K562 (cell line): ENCODE measurements at regions not wholly inside any gene's neighbourhood (a gene's known extent, or its start where the extent isn't known, plus 50 kb on each side); places are given as distances from the start of the nearest gene placed in this dataset.

Experiments used
- ATAC-seq: fragments of 200-7000 bp; cut with Tn5 transposase; 3 replicates; pipeline ENCODE4 v1.9.1; 2020; ENCODE audit warnings: moderate library complexity
- BruUV-seq: library from RNA; stranded (reverse); fragments of 400-500 nt; replicated peaks from 2 replicates; lab custom pipeline; 2021; lab: Mats Ljungman, UMichigan
- CTCF ChIA-PET: fragments of 300-600 bp; formaldehyde crosslinking; extraction: SDS; loops from one replicate; lab custom pipeline; 2021; ENCODE audit warnings: low intra/inter-chr PET ratio; lab: Yijun Ruan, JAX
- POLR2A ChIA-PET: fragments of 300-600, 350-650 bp; sonication (Branson Sonifier 250); formaldehyde crosslinking; extraction: SDS; loops from one replicate; lab custom pipeline; 2021; ENCODE audit warnings: antibody characterized with exemption, inconsistent platforms; lab: Yijun Ruan, JAX
- DNase-seq, 4 experiments: peaks; one replicate each; pipeline versions ENCODE4 v3.0.0 to v3.0.0-alpha.2; 2011 to 2018; ENCODE audit warnings: low spot score in 3 of 4, mixed read lengths in 3 of 4; ENCODE audit errors: extremely low read depth in 1 of 4
- FAIRE-seq: peaks from 2 replicates; lab custom pipeline; 2011; peaks lifted over from hg19 to GRCh38; lab: Jason Lieb, UNC
- H2AFZ ChIP-seq: 2 replicates; pipeline ENCODE4 v1.6.0; 2011; ENCODE audit warnings: low read depth, low read length, control low read depth, inconsistent platforms
- H3K27ac ChIP-seq: fragments of 200-600 bp; 3 replicates; pipeline ENCODE4 v1.8.0; 2011; ENCODE audit warnings: low read depth, mild to moderate bottlenecking, control low read depth, inconsistent platforms, low read length, moderate library complexity, mixed read lengths; ENCODE audit errors: extremely low read depth
- H3K27me3 ChIP-seq, 2 experiments: fragments of 300-600 bp in 1 of 2; 2 replicates in 1 of 2; 3 replicates in 1 of 2; pipeline versions ENCODE4 v1.6.0 to v1.8.0; 2011; ENCODE audit warnings: inconsistent platforms in 2 of 2, low read length in 2 of 2, mild to moderate bottlenecking in 1 of 2, mixed read lengths in 1 of 2, moderate library complexity in 1 of 2; ENCODE audit not compliant: control insufficient read depth in 2 of 2, insufficient read depth in 2 of 2
- H3K36me3 ChIP-seq: fragments of 300-600 bp; 3 replicates; pipeline ENCODE4 v1.8.0; 2011; ENCODE audit warnings: mild to moderate bottlenecking, low read length, inconsistent platforms; ENCODE audit not compliant: control insufficient read depth, insufficient read depth
- H3K4me1 ChIP-seq, 2 experiments: fragments of 200-600 bp in 1 of 2; replicated peaks in 1 of 2; 2 replicates in 1 of 2; 3 replicates in 1 of 2; pipeline versions ENCODE4 v1.5.1 to v1.8.0; 2011; ENCODE audit warnings: inconsistent platforms in 2 of 2, low read length in 2 of 2, mild to moderate bottlenecking in 1 of 2, mixed read lengths in 1 of 2, moderate library complexity in 1 of 2; ENCODE audit not compliant: control insufficient read depth in 2 of 2, insufficient read depth in 2 of 2
- H3K4me2 ChIP-seq: 2 replicates; pipeline ENCODE4 v1.6.1; 2011; ENCODE audit warnings: low read length, control low read depth, inconsistent platforms, mixed read lengths; ENCODE audit not compliant: insufficient read depth
- H3K4me3 ChIP-seq: fragments of 200-600 bp; sonication (generic), shearing (Covaris generic); 2 replicates; pipeline ENCODE4 v1.5.1; 2016; ENCODE audit warnings: control low read depth, inconsistent platforms
- H3K79me2 ChIP-seq: fragments of 200-600 bp; 3 replicates; pipeline ENCODE4 v1.8.0; 2011; ENCODE audit warnings: low read length, inconsistent platforms; ENCODE audit not compliant: control insufficient read depth, insufficient read depth
- H3K9ac ChIP-seq, 2 experiments: 2 replicates each; pipeline versions ENCODE4 v1.6.0 to v1.6.1; 2011; ENCODE audit warnings: low read depth in 2 of 2, low read length in 2 of 2, control low read depth in 1 of 2, inconsistent platforms in 1 of 2, mild to moderate bottlenecking in 1 of 2, mixed read lengths in 1 of 2; ENCODE audit not compliant: insufficient read depth in 1 of 2
- H3K9me1 ChIP-seq: one replicate; pipeline ENCODE4 v1.6.0; 2011; ENCODE audit warnings: inconsistent platforms, mild to moderate bottlenecking, low read length, moderate library complexity; ENCODE audit not compliant: control insufficient read depth, insufficient read depth
- H3K9me3 ChIP-seq: replicated peaks from 2 replicates; pipeline ENCODE4 v1.5.1; 2011; ENCODE audit warnings: low read depth, low read length, inconsistent platforms; ENCODE audit not compliant: control insufficient read depth, insufficient read depth
- H4K20me1 ChIP-seq: replicated peaks from 2 replicates; pipeline ENCODE4 v1.6.1; 2011; ENCODE audit warnings: low read length, inconsistent platforms, mixed read lengths; ENCODE audit not compliant: control insufficient read depth, insufficient read depth
- AFF4 ChIP-seq: sonication (generic); formaldehyde crosslinking; IDR thresholded peaks from 2 replicates; pipeline ENCODE4 v1.8.0; 2023; ENCODE audit warnings: mild to moderate bottlenecking, missing genetic modification reagents
- CHCHD3 ChIP-seq: fragments of 250-450 bp; sonication (Bioruptor Pico); IDR thresholded peaks from 2 replicates; pipeline ENCODE4 v2.1.2; 2022; ENCODE audit warnings: mild to moderate bottlenecking
- CTBP1 ChIP-seq: fragments of 450-650 bp; IDR thresholded peaks from 2 replicates; pipeline ENCODE4 v1.6.1; 2016; ENCODE audit warnings: borderline replicate concordance
- FOS ChIP-seq: IDR thresholded peaks from 3 replicates; pipeline ENCODE4 v1.6.1; 2011; ENCODE audit not compliant: insufficient read length; ENCODE audit errors: extremely low read depth
- HIVEP1 ChIP-seq: fragments of 250-450 bp; sonication (Bioruptor Pico); IDR thresholded peaks from 2 replicates; pipeline ENCODE4 v1.4.0; 2020; ENCODE audit warnings: mild to moderate bottlenecking
- NCOA2 ChIP-seq, 2 experiments: fragments of 450-650 bp; IDR thresholded peaks; 2 replicates each; pipeline ENCODE4 v1.6.1; 2018; ENCODE audit warnings: mild to moderate bottlenecking in 2 of 2, moderate library complexity in 1 of 2; ENCODE audit not compliant: partially characterized antibody in 2 of 2
- SNRNP70 ChIP-seq: fragments of 200-400 bp; formaldehyde crosslinking; optimal IDR thresholded peaks from 2 replicates; pipeline ENCODE3; 2017; ENCODE audit warnings: low read depth, low read length
- SREBF1 ChIP-seq: fragments of 150-350 bp; IDR thresholded peaks from 2 replicates; pipeline ENCODE4 v1.6.1; 2014; ENCODE audit warnings: antibody characterized with exemption, low read depth, low read length, borderline replicate concordance
- TAF9B ChIP-seq: fragments of 450-650 bp; IDR thresholded peaks from 2 replicates; pipeline ENCODE4 v1.6.1; 2018; ENCODE audit warnings: mild to moderate bottlenecking; ENCODE audit not compliant: partially characterized antibody
- ZFX ChIP-seq: sonication (generic); formaldehyde crosslinking; IDR thresholded peaks from 2 replicates; pipeline ENCODE4 v1.8.0; 2022; ENCODE audit warnings: mild to moderate bottlenecking, missing genetic modification reagents, moderate library complexity
- ZNF644 ChIP-seq: fragments of 200-800 bp; sonication (Bioruptor generic); IDR thresholded peaks from 2 replicates; pipeline ENCODE4 v1.6.1; 2016; ENCODE audit warnings: low read depth, missing genetic modification characterization, missing compliant biosample characterization
- ZNF778 ChIP-seq: fragments of 450-650 bp; formaldehyde crosslinking; IDR thresholded peaks from 2 replicates; pipeline ENCODE4 v1.4.0; 2020; ENCODE audit warnings: mild to moderate bottlenecking, moderate library complexity
- WGBS: fragments of 100-300 bp; shearing (Covaris generic); methylation state at CpG from one replicate; pipeline ENCODE4 v1.1.6; 2016; ENCODE audit warnings: low coverage, mixed read lengths; ENCODE audit not compliant: insufficient coverage; ENCODE audit errors: missing lambda C conversion rate; 5-methylcytosine and 5-hydroxymethylcytosine counted together
- in situ Hi-C: fragments of 300-500 bp; cut with MboI; formaldehyde crosslinking; loops from 4 replicates; pipeline ENCODE4 v1.15.0; 2018; ENCODE audit warnings: inconsistent platforms, mixed read lengths
- intact Hi-C: fragments of 100-400 bp; cut with micrococcal nuclease; formaldehyde crosslinking; loops from 2 replicates; pipeline ENCODE4 v1.14.2; 2022
- TF ChIP-seq, protein P1 (sequence below): sonication (generic); formaldehyde crosslinking; IDR thresholded peaks from 2 replicates; pipeline ENCODE4 v1.8.1; 2023; ENCODE audit warnings: mild to moderate bottlenecking, missing genetic modification reagents
- TF ChIP-seq, protein P2 (sequence below), 2 experiments: fragments of 450-650 bp in 1 of 2; sonication (generic) in 1 of 2; formaldehyde crosslinking; conservative IDR thresholded peaks; 2 replicates each; pipeline versions ENCODE4 v1.4.0 to v1.8.1; 2020 to 2022; ENCODE audit warnings: mild to moderate bottlenecking in 1 of 2, missing genetic modification reagents in 1 of 2

GRCh38 chr9:130755377-130756007 is 61.9 kb downstream of the EXOSC2 start:
- Histone ChIP-seq H3K27me3 (no peaks in the 10 kb centered on the region), H3K9me3 (no peaks in the 10 kb centered on the region), H3K4me3 (no peak overlapping the region), H3K9ac (peak overlapping the region in 1 of 2 experiments; percentile 45; a peak in 2 of 4 replicates), H2AFZ (no peak overlapping the region), H3K36me3 (peaks cover 27% of the 10 kb centered on the region), H3K27ac (no peak overlapping the region), H3K79me2 (no peaks in the 10 kb centered on the region), H3K4me2 (no peak overlapping the region), H4K20me1 (peaks cover 4% of the 10 kb centered on the region; the same call in 1 of the 2 replicates), H3K9me1 (no peaks in the 10 kb centered on the region), H3K4me1 (no peaks in the 10 kb centered on the region; a peak in 1 of 5 replicates)
- FAIRE-seq = no peak
- intact Hi-C loops (no loop called here), in situ Hi-C loops (no loop called here)
- ChIA-PET POLR2A (interaction anchor here (0.6 to 9.1 kb wide), 15 partner anchors 8 to 294 kb away, joined by 3 to 141 read pairs (median 3); no protein-coding TSS in a partner anchor), CTCF (interaction anchor here (1.4 kb wide), 1 partner anchor 15 kb away, joined by 4 read pairs; no protein-coding TSS in a partner anchor)
- no peak for DNase-seq
- WGBS = 64% methylated on average over 10 of the region's 10 CpGs
- no TSS peak for BruUV-seq
- ATAC-seq = peak; percentile 49
- TF ChIP-seq HIVEP1 (no peak), CHCHD3 (CRISPR knock-in tag) (no peak), SNRNP70 (no peak), ZNF778 (CRISPR knock-in tag) (no peak), ZFX (CRISPR knock-in tag) (no peak), ZNF644 (tag) (no peak), FOS (no peak), AFF4 (CRISPR knock-in tag) (no peak), SREBF1 (no peak), NCOA2 (IDR thresholded peaks at IDR 0.05; ENCODE audit: partially characterized antibody in 2 of 2) (no peak), TAF9B (no peak), CTBP1 (no peak)
- TF ChIP-seq, protein P1, sequence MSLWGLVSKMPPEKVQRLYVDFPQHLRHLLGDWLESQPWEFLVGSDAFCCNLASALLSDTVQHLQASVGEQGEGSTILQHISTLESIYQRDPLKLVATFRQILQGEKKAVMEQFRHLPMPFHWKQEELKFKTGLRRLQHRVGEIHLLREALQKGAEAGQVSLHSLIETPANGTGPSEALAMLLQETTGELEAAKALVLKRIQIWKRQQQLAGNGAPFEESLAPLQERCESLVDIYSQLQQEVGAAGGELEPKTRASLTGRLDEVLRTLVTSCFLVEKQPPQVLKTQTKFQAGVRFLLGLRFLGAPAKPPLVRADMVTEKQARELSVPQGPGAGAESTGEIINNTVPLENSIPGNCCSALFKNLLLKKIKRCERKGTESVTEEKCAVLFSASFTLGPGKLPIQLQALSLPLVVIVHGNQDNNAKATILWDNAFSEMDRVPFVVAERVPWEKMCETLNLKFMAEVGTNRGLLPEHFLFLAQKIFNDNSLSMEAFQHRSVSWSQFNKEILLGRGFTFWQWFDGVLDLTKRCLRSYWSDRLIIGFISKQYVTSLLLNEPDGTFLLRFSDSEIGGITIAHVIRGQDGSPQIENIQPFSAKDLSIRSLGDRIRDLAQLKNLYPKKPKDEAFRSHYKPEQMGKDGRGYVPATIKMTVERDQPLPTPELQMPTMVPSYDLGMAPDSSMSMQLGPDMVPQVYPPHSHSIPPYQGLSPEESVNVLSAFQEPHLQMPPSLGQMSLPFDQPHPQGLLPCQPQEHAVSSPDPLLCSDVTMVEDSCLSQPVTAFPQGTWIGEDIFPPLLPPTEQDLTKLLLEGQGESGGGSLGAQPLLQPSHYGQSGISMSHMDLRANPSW (CRISPR knock-in tag) = peak; percentile 83; the same call in 1 of the 2 replicates
- TF ChIP-seq, protein P2, sequence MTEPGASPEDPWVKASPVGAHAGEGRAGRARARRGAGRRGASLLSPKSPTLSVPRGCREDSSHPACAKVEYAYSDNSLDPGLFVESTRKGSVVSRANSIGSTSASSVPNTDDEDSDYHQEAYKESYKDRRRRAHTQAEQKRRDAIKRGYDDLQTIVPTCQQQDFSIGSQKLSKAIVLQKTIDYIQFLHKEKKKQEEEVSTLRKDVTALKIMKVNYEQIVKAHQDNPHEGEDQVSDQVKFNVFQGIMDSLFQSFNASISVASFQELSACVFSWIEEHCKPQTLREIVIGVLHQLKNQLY (CRISPR knock-in tag; conservative IDR thresholded peaks at IDR 0.05) = 0 out of 4 replicates have a peak, but pooled peaks of 1 of the 2 experiments have one; percentile 16
